ENCODE measurements at regions not wholly inside any gene's neighbourhood (a gene's known extent, or its start where the extent isn't known, plus 50 kb on each side); places are given as distances from the start of the nearest gene placed in this dataset.

GRCh38 chr3:34972481-34972880 is 666.8 kb upstream of the ARPP21 start:
- Histone ChIP-seq H3K9me3 (no peaks in the 10 kb centered on the region), H3K4me3 (no peak overlapping the region), H3K4me1 (no peaks in the 10 kb centered on the region), H3K27ac (no peak overlapping the region), H3K27me3 (no peaks in the 10 kb centered on the region), H3K36me3 (no peaks in the 10 kb centered on the region)
- no peak for TF ChIP-seq CTCF (IDR thresholded peaks at IDR 0.05)
- intact Hi-C loops (cut with DNase I): no loop called here
- no peak for DNase-seq (ENCODE audit: low spot score in 2 of 2)

GRCh38 chr3:34973586-34973985 is 665.7 kb upstream of the ARPP21 start:
- DNase-seq (ENCODE audit: low spot score in 2 of 2): no peak
- intact Hi-C loops (cut with DNase I): no loop called here
- TF ChIP-seq CTCF (IDR thresholded peaks at IDR 0.05): no peak
- Histone ChIP-seq H3K27me3 (no peaks in the 10 kb centered on the region), H3K36me3 (no peaks in the 10 kb centered on the region), H3K4me3 (no peak overlapping the region), H3K27ac (no peak overlapping the region), H3K4me1 (no peaks in the 10 kb centered on the region), H3K9me3 (no peaks in the 10 kb centered on the region)

- Histone ChIP-seq H3K36me3 (no peaks in the 10 kb centered on the region), H3K9me3 (no peaks in the 10 kb centered on the region), H3K4me1 (no peaks in the 10 kb centered on the region), H3K27ac (no peak overlapping the region), H3K4me3 (no peak overlapping the region), H3K27me3 (no peaks in the 10 kb centered on the region)
- no peak for DNase-seq (ENCODE audit: low spot score in 2 of 2)
- TF ChIP-seq CTCF (IDR thresholded peaks at IDR 0.05): no peak
- intact Hi-C loops (cut with DNase I): no loop called here
These were observed 655.7 kb upstream of the ARPP21 start for GRCh38 chr3:34983631-34984030.

GRCh38 chr3:34988296-34988695 is 651.0 kb upstream of the ARPP21 start:
- Histone ChIP-seq H3K27ac (no peak overlapping the region), H3K36me3 (no peaks in the 10 kb centered on the region), H3K4me1 (no peaks in the 10 kb centered on the region), H3K27me3 (no peaks in the 10 kb centered on the region), H3K9me3 (peaks cover 0 to 7% of the 10 kb centered on the region in 2 donors), H3K4me3 (no peak overlapping the region)
- no peak for TF ChIP-seq CTCF (IDR thresholded peaks at IDR 0.05)
- intact Hi-C loops (cut with DNase I): no loop called here
- DNase-seq (ENCODE audit: low spot score in 2 of 2): no peak

GRCh38 chr3:34995796-34996430 is 643.4 kb upstream of the ARPP21 start:
- Histone ChIP-seq H3K36me3 (no peaks in the 10 kb centered on the region), H3K27ac (no peak overlapping the region), H3K4me1 (no peaks in the 10 kb centered on the region), H3K27me3 (no peaks in the 10 kb centered on the region), H3K4me3 (no peak overlapping the region), H3K9me3 (no peaks in the 10 kb centered on the region)
- DNase-seq (ENCODE audit: low spot score in 2 of 2): no peak
- no peak for TF ChIP-seq CTCF (IDR thresholded peaks at IDR 0.05)
- intact Hi-C loops (cut with DNase I): loop anchor here (1.0 kb wide), 1 partner anchor 10 kb away; no protein-coding TSS in a partner anchor

GRCh38 chr3:34998902-34999301 is 640.4 kb upstream of the ARPP21 start:
- H3K4me3 ChIP-seq: no peak overlapping the region
- intact Hi-C loops (cut with DNase I): no loop called here
- DNase-seq (ENCODE audit: low spot score in 2 of 2): no peak
- no peak overlapping the region for H3K27ac ChIP-seq
- no peaks in the 10 kb centered on the region for H3K36me3 ChIP-seq
- H3K9me3 ChIP-seq: no peaks in the 10 kb centered on the region
- H3K27me3 ChIP-seq: no peaks in the 10 kb centered on the region
- no peaks in the 10 kb centered on the region for H3K4me1 ChIP-seq
- TF ChIP-seq CTCF (IDR thresholded peaks at IDR 0.05): no peak

Data from ascending aorta (tissue), 2 donors.